ENCODE measurements at regions not wholly inside any gene's neighbourhood (a gene's known extent, or its start where the extent isn't known, plus 50 kb on each side); places are given as distances from the start of the nearest gene placed in this dataset.

DNA sequence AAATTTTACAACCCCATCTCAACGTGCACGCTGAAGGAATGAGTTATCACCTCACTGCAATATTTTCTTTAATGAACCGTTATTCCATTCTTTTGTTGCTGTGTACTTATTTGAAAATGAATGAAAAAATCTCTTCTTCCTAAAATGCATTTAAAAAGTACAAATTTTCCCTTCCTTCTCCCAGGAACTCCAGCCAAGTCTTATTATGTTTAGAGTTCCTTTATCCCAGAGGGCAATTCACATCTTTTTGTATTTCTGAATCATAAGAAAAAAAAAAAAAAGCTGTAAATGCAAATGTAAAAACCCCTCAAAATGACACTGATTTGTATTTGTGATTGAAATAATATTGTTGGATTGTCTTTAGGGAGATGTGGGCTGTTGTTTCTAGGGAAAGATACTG is 2194.3 kb upstream of the CELF4 start:
- no peak for TF ChIP-seq POLR2A (IDR thresholded peaks at IDR 0.05)
- TF ChIP-seq CTCF (IDR thresholded peaks at IDR 0.05): no peak

Data from ovary (tissue), 3 donors.